ENCODE measurements at regions not wholly inside any gene's neighbourhood (a gene's known extent, or its start where the extent isn't known, plus 50 kb on each side); places are given as distances from the start of the nearest gene placed in this dataset.

DNA sequence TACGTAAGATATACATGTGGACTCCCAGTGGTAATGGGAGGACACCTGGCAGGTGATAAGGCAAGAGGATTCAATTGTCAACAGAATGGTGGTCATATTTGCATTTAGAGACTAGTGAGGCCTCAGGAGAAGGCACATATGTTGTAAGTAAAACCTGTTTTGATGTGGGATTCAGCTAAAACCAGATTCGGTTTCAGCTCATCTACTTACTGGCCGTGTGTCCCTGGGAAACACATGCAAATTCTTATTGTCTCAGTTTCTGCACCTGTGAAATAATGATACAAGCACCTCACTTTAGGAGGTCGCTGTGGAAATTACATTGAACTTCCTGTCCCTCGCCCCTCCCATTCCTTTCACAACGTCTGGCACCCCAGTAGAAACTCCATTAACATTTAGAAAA lies 78.9 kb upstream of the FIBIN start:
- TF ChIP-seq SUZ12 (IDR thresholded peaks at IDR 0.05; ENCODE audit: extremely low read depth, insufficient read depth, insufficient read length), result no peak
- TF ChIP-seq ZNF274 (IDR thresholded peaks at IDR 0.05; ENCODE audit: low read depth, low read length), result no peak

All from NT2/D1 (cell line).